Stimulated activated CD4-positive, alpha-beta T cell treated with anti-CD3 and anti-CD28 coated beads, TNF-alpha, amount 100 ng/mL, for 24 hours (primary cell): ENCODE measurements at regions not wholly inside any gene's neighbourhood (a gene's known extent, or its start where the extent isn't known, plus 50 kb on each side); places are given as distances from the start of the nearest gene placed in this dataset.

Experiments
- DNase-seq, 3 experiments: peaks; one replicate each; pipeline ENCODE4 v3.0.0-alpha.2; 2020; ENCODE audit warnings: low read depth in 3 of 3

GRCh38 chr5:38643616-38644015 lies 87.2 kb upstream of the LIFR start:
- DNase-seq: no peak

GRCh38 chr5:38645508-38645907 lies 89.1 kb upstream of the LIFR start:
- DNase-seq: no peak

GRCh38 chr5:38648703-38649291 lies 92.4 kb upstream of the LIFR start:
- no peak for DNase-seq

GRCh38 chr5:38650540-38650939 lies 94.1 kb upstream of the LIFR start:
- no peak for DNase-seq

GRCh38 chr5:38650946-38651345 lies 94.5 kb upstream of the LIFR start:
- no peak for DNase-seq

GRCh38 chr5:38651806-38652205 lies 95.4 kb upstream of the LIFR start:
- no peak for DNase-seq

GRCh38 chr5:38653389-38653788 lies 96.9 kb upstream of the LIFR start:
- DNase-seq: no peak

- DNase-seq: no peak
These were observed 99.2 kb upstream of the LIFR start for GRCh38 chr5:38655691-38656090.

GRCh38 chr5:38656568-38656967 lies 100.1 kb upstream of the LIFR start:
- DNase-seq: no peak

GRCh38 chr5:38657020-38657419 lies 100.6 kb upstream of the LIFR start:
- DNase-seq: no peak

GRCh38 chr5:38660194-38660668 lies 103.8 kb upstream of the LIFR start:
- no peak for DNase-seq

- no peak for DNase-seq
These were observed 105.6 kb upstream of the LIFR start for GRCh38 chr5:38662090-38662489.

GRCh38 chr5:38663249-38663648 lies 106.8 kb upstream of the LIFR start:
- no peak for DNase-seq

- DNase-seq: peak in 1 of 3 experiments; percentile 1
These were observed 110.4 kb upstream of the LIFR start for GRCh38 chr5:38666668-38667498.

GRCh38 chr5:38667499-38667776 lies 111.0 kb upstream of the LIFR start:
- no peak for DNase-seq

GRCh38 chr5:38669361-38669880 lies 113.0 kb upstream of the LIFR start:
- DNase-seq: no peak

GRCh38 chr5:38670066-38670465 lies 113.6 kb upstream of the LIFR start:
- no peak for DNase-seq

- DNase-seq: no peak
These were observed 114.4 kb upstream of the LIFR start for GRCh38 chr5:38670878-38671277.

- DNase-seq: no peak
These were observed 115.8 kb upstream of the LIFR start for GRCh38 chr5:38672059-38672788.

- DNase-seq: no peak
These were observed 117.2 kb upstream of the LIFR start for GRCh38 chr5:38673671-38674071.

GRCh38 chr5:38675443-38675842 lies 119.0 kb upstream of the LIFR start:
- DNase-seq: no peak

GRCh38 chr5:38677636-38678035 lies 121.2 kb upstream of the LIFR start:
- no peak for DNase-seq

GRCh38 chr5:38678076-38678475 lies 121.6 kb upstream of the LIFR start:
- DNase-seq: no peak
